Endothelial cell of umbilical vein (primary cell): ENCODE measurements at regions not wholly inside any gene's neighbourhood (a gene's known extent, or its start where the extent isn't known, plus 50 kb on each side); places are given as distances from the start of the nearest gene placed in this dataset.
"Not testable (repeated sequence)": the region's sequence is repeated elsewhere in the genome, so short reads cannot be mapped to it uniquely, and the experiment has no call there.

Experiments
- BruUV-seq: library from RNA; stranded (reverse); fragments of 400-500 nt; replicated peaks from 2 replicates; lab custom pipeline; 2021; lab: Mats Ljungman, UMichigan
- CTCF ChIA-PET: fragments of 300-600, 350-600 bp; sonication (Branson Sonifier 250); formaldehyde crosslinking; loops from one replicate; lab custom pipeline; 2021; ENCODE audit warnings: antibody characterized with exemption, inconsistent platforms; lab: Charles Lee
- POLR2A ChIA-PET: fragments of 300-600, 350-600 bp; sonication (Branson Sonifier 250); formaldehyde crosslinking; loops from one replicate; lab custom pipeline; 2021; ENCODE audit warnings: antibody characterized with exemption, inconsistent platforms; lab: Charles Lee
- DNase-seq: peaks from one replicate; pipeline ENCODE4 v3.0.0-alpha.2; 2011; ENCODE audit warnings: low read depth, low spot score
- FAIRE-seq: peaks from 2 replicates; lab custom pipeline; 2011; peaks lifted over from hg19 to GRCh38; lab: Jason Lieb, UNC
- H2AFZ ChIP-seq: 2 replicates; pipeline ENCODE4 v1.6.0; 2012; ENCODE audit warnings: low read depth, low read length, control low read depth, inconsistent platforms
- H3K27ac ChIP-seq: 2 replicates; pipeline ENCODE4 v1.5.1; 2011; ENCODE audit warnings: low read depth, mild to moderate bottlenecking, control low read depth, low read length, moderate library complexity; ENCODE audit not compliant: insufficient read depth
- H3K27me3 ChIP-seq, 2 experiments: 2 replicates each; pipeline versions ENCODE4 v1.6.0 to v1.6.1; 2011; ENCODE audit warnings: low read length in 2 of 2, mixed read lengths in 1 of 2; ENCODE audit not compliant: control insufficient read depth in 2 of 2, insufficient read depth in 2 of 2
- H3K36me3 ChIP-seq, 2 experiments: 2 replicates in 1 of 2; 3 replicates in 1 of 2; pipeline ENCODE4 v1.5.1; 2011; ENCODE audit warnings: low read length in 2 of 2, mild to moderate bottlenecking in 1 of 2, moderate library complexity in 1 of 2; ENCODE audit not compliant: control insufficient read depth in 2 of 2, insufficient read depth in 2 of 2; ENCODE audit errors: extremely low read depth in 1 of 2
- H3K4me1 ChIP-seq: 3 replicates; pipeline ENCODE4 v1.5.1; 2011; ENCODE audit warnings: mild to moderate bottlenecking, low read length; ENCODE audit not compliant: control insufficient read depth, insufficient read depth; ENCODE audit errors: extremely low read depth
- H3K4me2 ChIP-seq: 2 replicates; pipeline ENCODE4 v1.6.1; 2011; ENCODE audit warnings: low read length, control low read depth, mixed read lengths; ENCODE audit not compliant: insufficient read depth
- H3K4me3 ChIP-seq, 3 experiments: fragments of 200-600 bp in 1 of 3; sonication (generic), shearing (Covaris generic) in 1 of 3; replicated peaks in 1 of 3; 2 replicates each; pipeline ENCODE4 v1.5.1; 2011 to 2016; ENCODE audit warnings: control low read depth in 3 of 3, low read length in 3 of 3, mild to moderate bottlenecking in 2 of 3, inconsistent platforms in 1 of 3, low read depth in 1 of 3, moderate library complexity in 1 of 3; ENCODE audit not compliant: insufficient read depth in 1 of 3
- H3K79me2 ChIP-seq: 2 replicates; pipeline ENCODE4 v1.6.0; 2012; ENCODE audit warnings: low read length, inconsistent platforms; ENCODE audit not compliant: control insufficient read depth, insufficient read depth
- H3K9ac ChIP-seq: replicated peaks from 2 replicates; pipeline ENCODE3; 2011; ENCODE audit warnings: low read length, control low read depth; ENCODE audit not compliant: insufficient read depth; ENCODE audit errors: extremely low read depth
- H3K9me1 ChIP-seq: replicated peaks from 3 replicates; pipeline ENCODE4 v1.6.0; 2011; ENCODE audit warnings: mild to moderate bottlenecking, low read length; ENCODE audit not compliant: control insufficient read depth, insufficient read depth; ENCODE audit errors: extremely low read depth
- H3K9me3 ChIP-seq: replicated peaks from 2 replicates; pipeline ENCODE4 v1.5.1; 2012; ENCODE audit warnings: low read length, inconsistent platforms; ENCODE audit not compliant: control insufficient read depth, insufficient read depth
- H4K20me1 ChIP-seq: replicated peaks from 2 replicates; pipeline ENCODE3; 2011; ENCODE audit warnings: mild to moderate bottlenecking, low read length; ENCODE audit not compliant: control insufficient read depth, insufficient read depth; ENCODE audit errors: extremely low read depth
- GATA2 ChIP-seq: IDR thresholded peaks from 2 replicates; pipeline ENCODE4 v1.7.0; 2011; ENCODE audit warnings: low read depth, mild to moderate bottlenecking, moderate library complexity, mixed read lengths, low read length; ENCODE audit not compliant: insufficient read length, insufficient read depth
- dilution Hi-C: fragments of 300-500 bp; cut with MboI; formaldehyde crosslinking; loops from one replicate; pipeline ENCODE4 v1.15.0; 2019; ENCODE audit warnings: low sequenced_read_pairs; ENCODE audit not compliant: extremely low pct_ligation_motif_present
- intact Hi-C: fragments of 100-400 bp; cut with micrococcal nuclease; formaldehyde crosslinking; loops from one replicate; pipeline ENCODE4 v1.10.0; 2022

GRCh38 chr10:78672918-78673317, 395.8 kb upstream of the ZMIZ1 start:
- TF ChIP-seq GATA2 = no peak
- Histone ChIP-seq H3K27ac (no peak overlapping the region), H3K9me1 (no peaks in the 10 kb centered on the region), H3K36me3 (no peaks in the 10 kb centered on the region), H3K4me2 (no peak overlapping the region), H3K4me3 (no peak overlapping the region), H3K9ac (no peak overlapping the region), H4K20me1 (no peaks in the 10 kb centered on the region), H2AFZ (no peak overlapping the region), H3K9me3 (no peaks in the 10 kb centered on the region), H3K79me2 (no peaks in the 10 kb centered on the region), H3K27me3 (no peaks in the 10 kb centered on the region), H3K4me1 (no peaks in the 10 kb centered on the region)
- no TSS peak for BruUV-seq
- FAIRE-seq (no peak), DNase-seq (no peak)
- dilution Hi-C loops = no loop called here
- ChIA-PET POLR2A (no interaction called here), CTCF (interaction anchor here (0.7 to 1.8 kb wide), 4 partner anchors 15 to 625 kb away, joined by 3 to 13 read pairs (median 3); no protein-coding TSS in a partner anchor)
- intact Hi-C loops = no loop called here

- H3K79me2 ChIP-seq, intact Hi-C loops, H3K27ac ChIP-seq, H3K36me3 ChIP-seq, POLR2A ChIA-PET, DNase-seq, H3K4me3 ChIP-seq, H2AFZ ChIP-seq, H3K4me2 ChIP-seq, H3K9ac ChIP-seq, CTCF ChIA-PET, H3K27me3 ChIP-seq, H3K9me3 ChIP-seq, dilution Hi-C loops, FAIRE-seq, BruUV-seq, H3K4me1 ChIP-seq, H4K20me1 ChIP-seq, H3K9me1 ChIP-seq: not testable (repeated sequence)
These were observed 387.6 kb upstream of the ZMIZ1 start for GRCh38 chr10:78681141-78681540.

- CTCF ChIA-PET, H3K4me3 ChIP-seq, H3K9me3 ChIP-seq, H4K20me1 ChIP-seq, POLR2A ChIA-PET, DNase-seq, H3K79me2 ChIP-seq, FAIRE-seq, H3K9me1 ChIP-seq, BruUV-seq, dilution Hi-C loops, H3K4me2 ChIP-seq, H3K4me1 ChIP-seq, H2AFZ ChIP-seq, intact Hi-C loops, H3K36me3 ChIP-seq, H3K27ac ChIP-seq, H3K9ac ChIP-seq, H3K27me3 ChIP-seq: not testable (repeated sequence)
These were observed 386.8 kb upstream of the ZMIZ1 start for GRCh38 chr10:78681986-78682385.
